ACC112 (cell line): ENCODE measurements at regions not wholly inside any gene's neighbourhood (a gene's known extent, or its start where the extent isn't known, plus 50 kb on each side); places are given as distances from the start of the nearest gene placed in this dataset.
"Not testable (repeated sequence)": the region's sequence is repeated elsewhere in the genome, so short reads cannot be mapped to it uniquely, and the experiment has no call there.

Experiments
- H2AFZ ChIP-seq: fragments of 200-600 bp; sonication (generic); one replicate; pipeline ENCODE4 v1.6.0; 2017; ENCODE audit warnings: antibody characterized with exemption, low read length; ENCODE audit not compliant: unreplicated experiment
- H3K27ac ChIP-seq: fragments of 200-600 bp; sonication (generic); 2 replicates; pipeline ENCODE4 v1.5.1; 2014; ENCODE audit warnings: low read depth, mild to moderate bottlenecking, antibody characterized with exemption, low read length, moderate library complexity
- H3K27me3 ChIP-seq: fragments of 200-600 bp; sonication (generic); 2 replicates; pipeline ENCODE4 v1.6.1; 2014; ENCODE audit warnings: mild to moderate bottlenecking, antibody characterized with exemption, low read length, moderate library complexity, mixed read lengths; ENCODE audit not compliant: insufficient read depth
- H3K36me3 ChIP-seq: fragments of 200-600 bp; sonication (generic); 2 replicates; pipeline ENCODE4 v1.6.1; 2016; ENCODE audit warnings: mild to moderate bottlenecking, antibody characterized with exemption, low read length, moderate library complexity, mixed read lengths; ENCODE audit not compliant: insufficient read depth
- H3K4me1 ChIP-seq: fragments of 200-600 bp; sonication (generic); one replicate; pipeline ENCODE4 v1.6.1; 2016; ENCODE audit warnings: low read length, mixed read lengths; ENCODE audit not compliant: insufficient read depth, unreplicated experiment, control insufficient read depth
- H3K4me3 ChIP-seq: fragments of 200-600 bp; sonication (generic); 2 replicates; pipeline ENCODE4 v1.5.1; 2014; ENCODE audit warnings: mild to moderate bottlenecking, low read depth, low read length
- H3K79me2 ChIP-seq: fragments of 200-600 bp; sonication (generic); one replicate; pipeline ENCODE4 v1.6.0; 2016; ENCODE audit warnings: low read length; ENCODE audit not compliant: control insufficient read depth, unreplicated experiment, insufficient read depth

GRCh38 chr16:47920709-47921108, 235.1 kb downstream of the ABCC12 start:
- no peak overlapping the region for H3K4me3 ChIP-seq
- peaks cover 65% of the 10 kb centered on the region for H3K27me3 ChIP-seq
- no peak overlapping the region for H3K27ac ChIP-seq
- no peak overlapping the region for H2AFZ ChIP-seq
- no peaks in the 10 kb centered on the region for H3K36me3 ChIP-seq
- no peaks in the 10 kb centered on the region for H3K4me1 ChIP-seq
- no peaks in the 10 kb centered on the region for H3K79me2 ChIP-seq

- no peaks in the 10 kb centered on the region for H3K36me3 ChIP-seq
- H3K4me1 ChIP-seq, result no peaks in the 10 kb centered on the region
- H2AFZ ChIP-seq, result no peak overlapping the region
These were observed 238.7 kb downstream of the ABCC12 start for GRCh38 chr16:47917118-47917517.

GRCh38 chr16:47916266-47916665, 239.5 kb downstream of the ABCC12 start:
- H3K27me3 ChIP-seq, result peaks cover 35% of the 10 kb centered on the region
- no peak overlapping the region for H3K27ac ChIP-seq
- H3K79me2 ChIP-seq, result no peaks in the 10 kb centered on the region
- no peak overlapping the region for H3K4me3 ChIP-seq
- H2AFZ ChIP-seq, result no peak overlapping the region
- no peaks in the 10 kb centered on the region for H3K36me3 ChIP-seq
- no peaks in the 10 kb centered on the region for H3K4me1 ChIP-seq

More at GRCh38 chr16:47917118-47917517, 238.7 kb downstream of the ABCC12 start:
- Histone ChIP-seq H3K4me3 (no peak overlapping the region), H3K27me3 (peaks cover 43% of the 10 kb centered on the region), H3K27ac (no peak overlapping the region), H3K79me2 (no peaks in the 10 kb centered on the region)

GRCh38 chr16:47907109-47907508, 248.7 kb downstream of the ABCC12 start:
- H3K27ac ChIP-seq, result no peak overlapping the region
- H3K4me1 ChIP-seq, result peaks cover 4% of the 10 kb centered on the region
- H3K36me3 ChIP-seq, result no peaks in the 10 kb centered on the region
- H3K27me3 ChIP-seq, result peaks cover 34% of the 10 kb centered on the region
- H3K79me2 ChIP-seq, result no peaks in the 10 kb centered on the region
- no peak overlapping the region for H2AFZ ChIP-seq
- no peak overlapping the region for H3K4me3 ChIP-seq

GRCh38 chr16:47905771-47906170, 250.0 kb downstream of the ABCC12 start:
- Histone ChIP-seq H3K4me1 (peaks cover 4% of the 10 kb centered on the region), H3K79me2 (no peaks in the 10 kb centered on the region), H3K27me3 (peaks cover 34% of the 10 kb centered on the region), H3K36me3 (no peaks in the 10 kb centered on the region), H2AFZ (no peak overlapping the region), H3K4me3 (no peak overlapping the region), H3K27ac (no peak overlapping the region)

- Histone ChIP-seq H3K79me2 (no peaks in the 10 kb centered on the region), H3K4me3 (no peak overlapping the region), H3K27ac (no peak overlapping the region), H3K36me3 (no peaks in the 10 kb centered on the region), H3K27me3 (peaks cover 33% of the 10 kb centered on the region), H2AFZ (no peak overlapping the region), H3K4me1 (peaks cover 4% of the 10 kb centered on the region)
These were observed 251.1 kb downstream of the ABCC12 start for GRCh38 chr16:47904691-47905090.

GRCh38 chr16:47903470-47903869, 252.3 kb downstream of the ABCC12 start:
- H3K27me3 ChIP-seq, result peaks cover 26% of the 10 kb centered on the region
- no peaks in the 10 kb centered on the region for H3K36me3 ChIP-seq
- no peaks in the 10 kb centered on the region for H3K79me2 ChIP-seq

GRCh38 chr16:47897105-47897504, 258.7 kb downstream of the ABCC12 start:
- H3K27me3 ChIP-seq, result peaks cover 16% of the 10 kb centered on the region
- H3K4me3 ChIP-seq, H3K36me3 ChIP-seq, H3K27ac ChIP-seq, H2AFZ ChIP-seq, H3K4me1 ChIP-seq, H3K79me2 ChIP-seq: not testable (repeated sequence)

More at GRCh38 chr16:47903470-47903869, 252.3 kb downstream of the ABCC12 start:
- Histone ChIP-seq H3K4me1 (peaks cover 4% of the 10 kb centered on the region), H3K27ac (no peak overlapping the region), H3K4me3 (no peak overlapping the region), H2AFZ (no peak overlapping the region)

- Histone ChIP-seq H3K79me2 (no peaks in the 10 kb centered on the region), H3K4me3 (no peak overlapping the region), H3K27me3 (peaks cover 30% of the 10 kb centered on the region), H3K27ac (no peak overlapping the region), H3K4me1 (no peaks in the 10 kb centered on the region), H2AFZ (no peak overlapping the region), H3K36me3 (no peaks in the 10 kb centered on the region)
These were observed 260.6 kb downstream of the ABCC12 start for GRCh38 chr16:47895146-47895545.

- peaks cover 7% of the 10 kb centered on the region for H3K4me1 ChIP-seq
- peaks cover 39% of the 10 kb centered on the region for H3K27me3 ChIP-seq
- no peaks in the 10 kb centered on the region for H3K79me2 ChIP-seq
- no peak overlapping the region for H3K4me3 ChIP-seq
- no peaks in the 10 kb centered on the region for H3K36me3 ChIP-seq
- H3K27ac ChIP-seq, result no peak overlapping the region
- H2AFZ ChIP-seq, result no peak overlapping the region
These were observed 262.8 kb downstream of the ABCC12 start for GRCh38 chr16:47892999-47893398.

- Histone ChIP-seq H3K27me3 (peaks cover 52% of the 10 kb centered on the region), H2AFZ (no peak overlapping the region), H3K27ac (no peak overlapping the region), H3K4me3 (no peak overlapping the region), H3K79me2 (no peaks in the 10 kb centered on the region), H3K4me1 (peaks cover 19% of the 10 kb centered on the region), H3K36me3 (no peaks in the 10 kb centered on the region)
These were observed 267.1 kb downstream of the ABCC12 start for GRCh38 chr16:47888734-47889133.
